A172 (cell line): ENCODE measurements at regions not wholly inside any gene's neighbourhood (a gene's known extent, or its start where the extent isn't known, plus 50 kb on each side); places are given as distances from the start of the nearest gene placed in this dataset.
"Not testable (repeated sequence)": the region's sequence is repeated elsewhere in the genome, so short reads cannot be mapped to it uniquely, and the experiment has no call there.

Experiments
- DNase-seq: peaks from one replicate; pipeline ENCODE4 v3.0.0-alpha.2; 2015; ENCODE audit warnings: low spot score

DNA sequence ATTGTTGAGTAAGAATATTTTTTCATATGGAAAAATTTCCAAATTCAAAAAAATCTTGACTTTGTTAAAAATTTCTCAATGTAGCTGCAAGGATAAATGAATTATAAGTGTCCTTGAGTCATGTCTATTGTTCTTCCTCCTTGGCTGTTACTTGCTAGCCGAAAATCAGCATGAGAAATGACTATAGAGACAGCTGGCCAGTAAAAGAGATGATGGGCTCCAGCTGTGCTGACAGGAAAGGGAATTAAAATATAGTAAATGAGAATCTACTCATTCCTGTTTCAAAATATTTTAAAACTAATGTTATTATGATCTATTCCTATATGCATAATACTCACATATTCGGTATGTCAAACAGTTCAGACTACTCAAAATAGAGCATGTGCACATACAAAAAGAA, 1292.6 kb downstream of the BRINP3 start:
- no peak for DNase-seq

DNA sequence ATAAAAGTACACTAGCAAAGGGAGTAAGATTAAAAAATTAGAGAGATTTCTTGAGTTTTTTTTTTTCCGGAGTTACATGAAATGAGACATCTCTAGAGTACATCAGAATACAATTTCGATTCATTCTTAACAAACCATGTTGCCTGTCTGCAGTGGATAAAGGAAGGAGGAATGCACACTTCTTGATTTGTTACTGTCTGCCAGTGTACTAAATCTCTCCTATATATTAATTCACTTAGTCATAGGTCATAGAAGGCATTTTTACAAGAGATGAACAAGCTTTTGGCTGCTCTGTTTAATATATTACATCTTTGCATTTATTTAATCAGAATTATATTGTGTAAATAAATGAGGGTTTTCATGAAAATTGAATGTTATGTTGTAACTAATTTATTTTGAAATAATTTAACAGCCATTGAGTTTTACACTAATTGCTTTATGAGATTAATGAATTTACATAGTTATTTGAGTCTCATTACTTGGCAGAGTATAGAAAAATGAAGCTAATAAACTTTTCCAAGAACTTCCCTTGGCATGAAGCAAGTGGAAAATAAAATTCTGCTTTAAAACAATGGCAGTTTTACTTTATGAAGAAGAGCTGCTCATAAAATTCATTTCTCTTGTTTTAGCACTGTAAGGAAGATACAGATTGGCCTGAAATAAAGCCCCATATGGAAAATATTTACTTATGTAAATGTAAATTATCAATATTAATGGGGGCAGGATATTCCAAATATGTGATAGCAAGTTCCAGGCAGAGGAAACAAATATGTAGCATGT, 1284.7 kb downstream of the BRINP3 start:
- no peak for DNase-seq

DNA sequence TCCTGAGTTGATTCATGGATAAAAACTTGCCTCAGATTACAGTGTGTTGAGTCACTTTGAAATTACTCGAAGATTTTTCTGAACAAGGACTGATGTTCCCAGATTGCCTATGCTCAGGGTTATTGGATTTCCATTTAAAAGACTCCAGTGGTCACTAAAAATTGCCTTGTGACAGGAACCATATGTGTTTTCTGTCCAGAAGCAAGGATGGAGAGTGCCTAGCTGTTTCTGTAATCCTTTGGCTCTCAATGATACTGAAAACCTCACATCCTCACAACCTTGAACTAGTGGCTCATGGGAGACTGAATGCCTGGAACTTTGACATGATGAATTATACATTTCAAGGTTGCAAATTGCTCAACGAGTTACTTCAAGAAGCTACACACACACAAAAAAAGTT, 1271.8 kb downstream of the BRINP3 start:
- DNase-seq, result no peak

DNA sequence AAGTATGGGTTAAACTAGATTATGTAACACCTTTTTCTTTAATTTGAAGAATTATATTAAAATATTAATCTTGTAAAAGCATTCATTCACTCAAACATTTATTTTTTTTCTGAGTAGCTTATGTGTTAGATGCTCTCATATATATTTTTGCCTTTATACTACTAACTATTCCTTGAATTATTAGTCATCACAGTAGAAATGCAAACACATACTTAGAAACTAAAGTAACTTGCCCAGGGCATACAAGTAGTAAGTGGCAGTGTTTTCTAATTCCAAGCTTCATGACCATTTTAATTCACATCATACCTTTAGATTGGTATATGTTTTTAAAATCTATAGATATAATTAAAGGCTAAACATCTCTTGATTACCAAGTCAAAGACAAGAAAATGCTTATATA, 1271.0 kb downstream of the BRINP3 start:
- DNase-seq, result no peak

DNA sequence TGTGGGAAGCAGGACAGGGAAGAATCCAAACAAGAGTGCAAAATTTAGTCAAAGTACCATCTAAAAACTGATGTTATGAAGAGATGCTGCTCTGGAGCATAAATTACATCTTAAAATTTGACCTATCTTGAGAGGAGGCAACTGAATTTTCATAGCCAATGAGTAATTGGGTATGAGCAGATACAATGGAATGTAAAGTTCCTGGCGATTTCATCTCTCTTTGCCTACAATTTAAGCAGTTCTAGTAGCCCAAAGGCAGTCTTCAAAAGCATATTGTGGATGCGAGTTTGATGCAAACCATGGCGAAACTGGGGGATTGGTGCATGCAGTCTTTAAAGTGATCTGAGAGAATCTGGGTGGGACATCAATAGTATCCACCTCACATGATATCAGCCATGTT, 1265.9 kb downstream of the BRINP3 start:
- DNase-seq, result peak; percentile 69

DNA sequence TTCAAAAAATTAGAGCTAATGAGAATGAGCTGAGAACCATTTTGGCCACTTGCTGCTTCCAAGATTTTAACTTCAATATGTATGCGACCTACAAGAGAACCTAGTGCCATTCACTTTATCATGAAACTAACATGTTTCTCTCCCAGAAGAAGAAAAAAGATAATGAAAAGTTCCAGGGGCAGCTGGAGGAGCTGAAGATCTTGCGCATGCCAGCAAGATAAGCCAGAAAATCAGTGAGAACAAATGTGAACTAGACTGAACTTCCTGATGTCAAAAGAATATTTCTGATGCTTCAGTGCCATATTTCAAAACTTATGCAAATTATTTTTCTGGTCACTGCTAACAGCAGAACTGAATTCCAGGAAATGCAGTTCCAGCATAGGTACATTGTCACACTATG, 1265.1 kb downstream of the BRINP3 start:
- no peak for DNase-seq

DNA sequence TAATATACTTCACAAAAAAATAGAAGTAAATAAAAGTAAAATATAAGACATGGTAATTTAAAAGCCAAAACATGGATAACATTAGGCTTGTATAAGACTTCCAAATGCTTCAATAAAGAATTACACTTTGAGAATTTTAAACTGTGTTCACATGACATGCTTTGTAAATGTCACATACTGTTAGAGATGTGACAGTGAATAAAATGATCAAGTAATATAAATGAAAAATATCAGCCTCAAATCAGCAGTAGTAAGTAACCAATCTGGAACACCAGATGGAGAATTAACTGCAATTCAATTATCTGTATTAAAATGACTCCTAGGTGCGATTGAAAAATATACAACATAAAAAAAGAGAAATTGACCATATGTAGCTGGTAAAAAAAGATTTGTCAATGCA, 1260.8 kb downstream of the BRINP3 start:
- DNase-seq, result no peak

DNA sequence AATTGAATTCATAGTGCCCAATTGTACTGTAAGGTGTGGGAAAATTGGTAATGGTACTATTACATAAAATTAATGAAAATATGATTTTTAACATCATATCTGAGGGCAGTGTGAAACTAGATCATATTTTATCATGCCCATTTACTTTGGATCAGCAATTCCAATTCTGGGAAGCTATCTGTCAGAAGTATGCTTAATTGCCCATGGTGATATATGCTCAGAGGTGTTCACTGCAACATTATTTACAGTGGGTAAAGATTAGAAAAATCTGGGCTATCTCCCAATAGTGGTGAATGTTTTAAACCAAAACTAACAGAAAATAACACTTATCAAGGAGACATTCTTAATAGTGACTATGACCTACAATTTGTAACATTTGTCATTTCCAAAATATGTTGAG, 1260.0 kb downstream of the BRINP3 start:
- DNase-seq, result no peak

DNA sequence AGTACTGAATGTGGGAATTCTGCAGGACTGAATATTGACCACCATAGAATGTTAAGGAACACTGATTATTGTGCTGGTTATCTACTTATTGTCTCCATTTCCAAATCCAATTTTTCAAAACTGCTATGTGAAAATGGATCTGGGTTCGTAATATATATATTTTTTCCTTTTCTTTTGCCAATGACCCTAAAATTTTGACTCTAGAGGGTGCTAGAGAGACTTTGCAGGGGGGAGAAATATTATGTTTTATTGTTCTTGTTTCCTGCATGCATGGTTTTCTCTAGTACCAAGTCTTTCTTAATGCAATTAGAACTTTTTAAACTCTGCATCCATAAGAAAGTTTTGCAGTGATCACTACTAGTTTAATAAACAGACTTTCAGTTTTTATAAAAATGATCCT, 1256.9 kb downstream of the BRINP3 start:
- no peak for DNase-seq

DNA sequence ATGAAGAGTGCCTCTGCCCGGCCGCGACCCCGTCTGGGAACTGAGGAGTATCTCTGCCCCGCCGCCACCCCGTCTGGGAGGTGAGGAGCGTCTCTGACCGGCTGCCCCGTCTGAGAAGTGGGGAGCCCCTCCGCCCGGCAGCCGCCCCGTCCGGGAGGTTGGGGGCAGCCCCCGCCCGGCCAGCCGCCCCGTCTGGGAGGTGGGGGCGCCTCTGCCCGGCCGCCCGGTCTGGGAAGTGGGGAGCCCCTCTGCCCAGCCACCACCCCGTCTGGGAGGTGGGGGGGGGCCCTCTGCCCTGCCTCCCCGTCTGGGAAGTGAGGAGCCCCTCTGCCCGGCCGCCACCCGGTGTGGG, 1251.9 kb downstream of the BRINP3 start:
- DNase-seq, result not testable (repeated sequence)

DNA sequence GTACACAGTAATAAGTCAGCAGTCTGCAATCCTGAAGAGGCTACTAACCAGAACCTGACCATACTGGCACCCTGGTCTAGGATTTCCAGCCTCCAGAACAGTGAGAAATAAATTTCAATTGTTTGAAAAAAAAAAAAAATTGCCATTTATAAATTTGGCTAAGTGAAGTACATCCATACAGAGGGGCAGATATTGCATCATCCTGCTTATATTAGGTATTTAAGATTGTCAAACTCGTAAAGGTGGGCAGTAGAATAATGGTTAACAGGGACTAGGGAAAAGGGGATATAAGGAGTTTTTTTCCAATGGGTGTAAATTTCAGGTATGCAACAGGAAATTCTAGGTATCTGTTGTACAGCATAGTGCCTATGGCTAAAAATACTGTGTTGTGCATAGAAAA, 1250.9 kb downstream of the BRINP3 start:
- no peak for DNase-seq

DNA sequence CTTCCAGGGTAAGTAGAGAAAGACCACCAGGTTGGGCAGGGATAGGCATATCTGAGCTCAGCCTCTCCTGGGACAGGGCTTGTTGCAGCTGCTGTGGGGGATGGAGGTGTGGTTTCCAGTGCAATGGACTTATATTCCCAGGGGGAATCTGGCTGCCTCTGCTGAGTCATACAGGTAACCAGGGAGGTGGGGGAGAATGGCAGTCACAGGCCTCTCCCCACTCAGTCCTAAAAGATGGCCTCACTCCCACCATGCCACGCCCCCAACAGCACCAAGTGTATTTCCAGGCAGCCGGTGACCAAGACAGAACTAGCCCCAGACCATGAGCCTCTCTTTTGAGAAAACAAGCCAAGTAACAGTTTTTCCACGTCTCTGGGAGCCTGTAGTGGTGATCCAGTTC, 1240.7 kb downstream of the BRINP3 start:
- no peak for DNase-seq

DNA sequence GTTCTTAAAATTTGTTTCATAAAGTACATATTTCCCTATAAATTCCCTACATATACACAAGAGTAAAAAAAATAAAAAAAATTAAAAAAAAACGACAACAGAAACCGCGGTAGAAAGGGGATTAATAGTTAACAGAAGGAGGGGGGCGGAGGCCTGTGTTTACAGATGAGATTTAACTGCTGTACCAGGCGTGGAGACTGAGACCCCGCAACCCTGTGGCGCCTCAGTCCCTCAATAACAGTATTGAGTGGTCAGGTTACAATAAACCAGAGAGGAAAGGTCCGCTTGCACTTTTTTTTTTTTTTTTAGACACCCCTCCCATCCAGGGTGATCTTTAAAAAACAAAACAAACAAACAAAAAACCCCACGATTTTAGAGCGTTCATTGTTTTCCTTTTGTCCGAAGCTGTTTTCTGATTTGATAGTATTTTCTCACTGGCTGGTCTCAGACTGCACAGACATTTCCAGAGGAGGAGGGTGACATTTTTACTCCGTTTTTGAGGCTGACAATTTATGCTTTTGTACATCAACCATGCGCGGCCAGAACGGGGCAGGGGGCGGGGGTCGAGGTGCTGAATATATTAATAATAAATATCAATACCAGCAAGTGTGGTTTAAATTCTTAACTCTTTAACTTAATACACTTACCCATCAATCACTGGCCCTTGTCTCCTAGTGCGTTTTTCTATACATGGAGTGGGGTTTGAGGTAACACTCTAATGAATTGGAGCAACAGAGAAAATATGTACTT, 1223.9 kb downstream of the BRINP3 start:
- DNase-seq, result no peak

DNA sequence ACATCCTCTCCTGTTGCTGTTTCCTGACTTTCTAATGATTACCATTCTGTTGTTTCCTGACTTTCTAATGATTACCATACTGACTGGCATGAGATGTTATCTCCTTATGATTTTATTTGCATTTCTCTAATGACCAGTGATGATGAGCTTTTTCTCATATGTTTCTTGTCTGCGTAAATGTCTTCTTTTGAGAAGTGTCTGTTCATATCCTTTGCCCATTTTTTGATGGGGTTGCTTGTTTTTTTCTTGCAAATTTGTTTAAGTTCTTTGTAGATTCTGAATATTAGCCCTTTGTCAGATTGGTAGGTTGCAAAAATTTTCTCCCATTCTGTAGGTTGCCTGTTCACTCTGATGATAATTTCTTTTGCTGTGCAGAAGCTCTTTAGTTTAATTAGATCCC, 1216.5 kb downstream of the BRINP3 start:
- not testable (repeated sequence) for DNase-seq

DNA sequence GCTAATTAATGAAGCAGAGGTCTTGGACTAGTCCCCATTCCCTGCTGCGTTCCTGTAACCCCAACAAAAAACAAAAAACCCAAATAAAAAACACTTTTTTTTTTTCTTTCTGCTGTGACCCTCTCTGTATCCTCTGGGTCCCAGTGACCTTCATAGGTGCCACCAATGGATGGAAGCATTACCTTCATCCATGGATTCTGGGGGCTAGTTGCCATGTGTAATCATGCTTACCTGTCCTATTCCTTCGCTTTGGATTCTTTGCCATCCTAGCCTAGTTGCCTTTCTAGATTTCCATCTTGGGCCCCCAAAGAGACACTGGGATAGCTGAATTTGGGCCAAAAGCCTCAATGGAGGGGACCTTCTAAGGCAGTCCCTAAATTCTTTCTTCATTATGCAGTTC, 1208.7 kb downstream of the BRINP3 start:
- no peak for DNase-seq

DNA sequence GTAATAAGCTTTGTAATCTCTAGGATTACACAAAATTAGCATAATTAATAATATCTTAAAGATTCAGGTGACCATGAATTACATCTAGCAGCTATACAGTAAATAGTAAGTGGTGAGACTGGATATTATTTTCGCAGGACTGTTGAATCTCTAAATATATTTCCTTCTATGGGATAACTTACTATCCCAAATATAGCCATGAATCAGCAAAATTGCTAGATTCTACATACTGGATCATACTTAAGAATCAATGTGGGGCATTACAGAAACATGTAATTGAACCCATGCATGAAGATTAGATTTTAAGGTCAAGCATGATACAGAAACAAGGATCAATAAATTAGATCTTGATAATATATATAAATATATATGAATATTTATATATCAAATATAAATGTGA, 1203.4 kb downstream of the BRINP3 start:
- DNase-seq, result no peak

DNA sequence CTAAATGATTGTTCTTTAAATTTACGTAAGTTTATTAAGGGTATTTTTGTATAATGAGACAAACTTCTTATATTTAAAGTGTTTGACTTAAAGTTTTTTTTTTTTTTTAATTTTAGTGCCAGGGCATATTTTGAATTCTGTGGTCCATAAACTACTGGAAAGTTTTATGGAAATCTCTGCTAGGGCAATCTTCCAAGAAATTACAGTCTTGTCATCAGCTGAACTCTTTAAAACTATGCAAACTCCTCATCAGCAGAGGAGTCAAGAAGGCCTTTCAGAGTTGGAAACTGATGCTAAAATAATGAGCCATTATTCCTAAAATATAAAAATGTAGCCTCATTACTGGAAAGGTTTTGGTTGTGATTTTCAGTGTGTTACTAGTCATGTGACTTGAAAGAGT, 1201.9 kb downstream of the BRINP3 start:
- DNase-seq, result no peak

DNA sequence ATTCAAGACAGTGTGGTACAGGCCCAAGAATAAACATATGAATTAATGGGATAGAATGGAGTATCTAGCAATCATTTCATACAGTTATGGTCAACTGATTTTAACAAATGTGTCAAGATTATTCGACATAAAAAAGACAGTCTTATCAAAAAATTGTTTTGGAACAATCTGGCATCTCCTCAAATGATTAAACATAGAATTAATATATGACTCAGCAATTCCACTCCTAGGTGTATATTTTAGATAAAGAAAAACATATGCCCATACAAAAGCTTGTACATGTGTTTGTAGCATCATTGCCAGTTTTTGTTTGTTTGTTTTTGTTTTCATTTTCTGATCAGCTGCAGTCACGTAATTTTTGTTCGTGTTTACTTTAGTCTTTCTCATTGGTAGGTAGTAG, 1188.3 kb downstream of the BRINP3 start:
- DNase-seq, result no peak

DNA sequence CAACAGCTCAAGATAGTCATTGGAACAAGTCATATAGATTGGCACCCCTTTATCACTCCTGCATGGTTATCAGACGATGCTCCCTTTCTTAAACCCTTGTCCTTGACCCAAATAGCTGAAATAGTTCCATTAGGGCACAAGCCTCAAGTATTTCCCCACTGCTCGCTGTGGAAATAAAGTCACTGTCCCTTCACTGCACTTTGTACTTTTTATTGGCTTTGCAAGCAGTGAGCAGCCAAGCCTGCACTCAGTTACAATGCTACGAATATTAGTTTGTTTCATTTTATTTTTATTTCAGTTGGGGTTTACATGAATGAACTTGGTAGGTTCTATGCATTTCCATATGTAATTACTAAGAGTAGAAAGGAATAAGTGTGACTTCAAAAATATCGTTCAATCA, 1176.4 kb downstream of the BRINP3 start:
- no peak for DNase-seq

DNA sequence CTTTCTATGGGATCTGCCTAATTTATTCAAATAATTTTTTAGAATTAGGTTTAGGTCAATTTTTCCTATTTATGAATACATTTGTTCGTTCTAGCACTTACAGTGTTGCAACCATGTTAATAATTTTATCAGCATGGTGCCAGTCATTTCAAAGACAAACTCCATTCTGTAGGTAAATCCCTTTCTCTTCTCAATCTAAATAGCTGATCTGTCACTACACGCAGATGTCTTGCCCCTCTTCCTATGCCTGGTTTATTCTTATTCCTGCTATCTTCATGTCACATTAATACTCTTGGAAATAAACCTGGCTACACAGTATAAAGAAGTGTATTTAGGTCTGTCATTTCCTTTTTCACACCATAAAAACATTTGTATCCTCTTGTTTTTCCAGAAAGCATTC, 1172.4 kb downstream of the BRINP3 start:
- no peak for DNase-seq

DNA sequence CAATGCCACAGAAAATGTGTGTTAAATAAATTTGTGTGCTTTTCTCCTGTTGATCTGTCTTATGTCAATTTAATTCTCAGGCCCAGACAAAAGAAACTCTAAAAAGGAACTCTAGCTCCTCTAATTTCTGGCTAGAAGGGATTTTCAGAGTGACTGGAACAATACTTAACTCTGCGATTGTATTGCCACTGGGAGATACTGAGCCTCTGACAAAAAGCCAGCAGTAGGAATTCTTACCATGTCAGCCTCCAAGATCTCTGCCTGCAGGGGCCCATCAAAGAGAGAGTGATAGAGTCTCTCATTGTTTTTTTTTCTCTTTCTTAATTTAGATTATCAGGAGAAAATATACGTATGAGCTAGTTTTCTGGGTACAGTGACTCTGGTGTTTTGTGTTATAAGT, 1165.7 kb downstream of the BRINP3 start:
- no peak for DNase-seq

DNA sequence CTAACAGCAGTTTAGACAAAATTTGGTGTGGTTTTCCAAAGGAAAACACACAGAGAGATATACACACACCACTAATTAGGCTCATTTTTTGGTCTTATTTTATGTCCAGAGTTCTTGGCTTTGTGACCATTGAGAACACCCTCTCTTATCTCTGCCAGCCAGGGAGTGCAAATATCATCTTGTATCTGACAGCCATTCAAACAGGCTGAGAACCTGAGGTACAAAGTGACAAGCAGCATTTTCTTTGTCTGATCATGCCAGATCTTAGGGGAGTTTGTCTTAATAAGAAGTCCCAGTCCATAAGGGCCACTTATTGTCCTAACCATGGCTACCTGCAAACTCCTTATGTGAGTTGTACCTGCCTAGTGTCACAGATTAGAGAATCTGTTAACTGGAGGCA, 1165.2 kb downstream of the BRINP3 start:
- DNase-seq, result no peak

DNA sequence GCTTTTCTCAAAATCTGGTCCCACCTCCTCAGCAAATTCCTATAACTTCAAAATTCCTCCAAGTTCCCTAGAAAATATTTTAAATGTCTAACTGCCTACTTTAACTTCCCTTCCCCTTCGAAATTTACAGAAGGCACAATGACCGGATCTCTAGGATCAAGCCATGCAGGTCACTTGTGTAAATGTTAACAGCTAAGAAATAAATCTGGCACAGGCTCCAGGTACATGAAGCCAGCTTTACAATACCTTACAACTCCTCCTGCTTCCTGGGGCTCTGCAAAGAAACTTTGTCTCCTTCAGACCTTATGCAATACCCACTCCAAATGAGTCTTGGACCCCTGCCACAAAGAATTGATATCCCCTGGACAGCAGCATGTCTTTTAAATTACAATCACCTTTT, 1164.2 kb downstream of the BRINP3 start:
- no peak for DNase-seq
